IMR-90 (cell line): ENCODE measurements at regions not wholly inside any gene's neighbourhood (a gene's known extent, or its start where the extent isn't known, plus 50 kb on each side); places are given as distances from the start of the nearest gene placed in this dataset.

ENCODE experiments used
- ATAC-seq: fragments of 200-7000 bp; cut with Tn5 transposase; 2 replicates; pipeline ENCODE4 v1.9.1; 2020; ENCODE audit warnings: low read depth, mild to moderate bottlenecking, moderate library complexity
- BruUV-seq: library from RNA; stranded (reverse); fragments of 400-500 nt; replicated peaks from 2 replicates; lab custom pipeline; 2021; lab: Mats Ljungman, UMichigan
- CTCF ChIA-PET: fragments of 300-600 bp; formaldehyde crosslinking; extraction: SDS; loops from one replicate; lab custom pipeline; 2021; ENCODE audit warnings: antibody characterized with exemption; lab: Yijun Ruan, JAX
- POLR2A ChIA-PET: fragments of 300-600 bp; sonication (Branson Sonifier 250); formaldehyde crosslinking; loops from one replicate; lab custom pipeline; 2022; ENCODE audit warnings: antibody characterized with exemption; ENCODE audit not compliant: unreplicated experiment; lab: Charles Lee
- DNase-seq: peaks from one replicate; pipeline ENCODE4 v3.0.0; 2013
- H2AFZ ChIP-seq: replicated peaks from 2 replicates; pipeline ENCODE3; 2013; ENCODE audit warnings: low read length, mild to moderate bottlenecking; ENCODE audit not compliant: poor library complexity
- H2AK5ac ChIP-seq: 2 replicates; pipeline ENCODE4 v1.6.1; 2013; ENCODE audit warnings: low read depth, low read length, inconsistent platforms
- H2AK9ac ChIP-seq: replicated peaks from 2 replicates; pipeline ENCODE3; 2013; ENCODE audit warnings: mild to moderate bottlenecking, low read depth, low read length, moderate library complexity; ENCODE audit not compliant: poor library complexity
- H2BK120ac ChIP-seq: 2 replicates; pipeline ENCODE4 v1.6.1; 2013; ENCODE audit warnings: low read depth, low read length, inconsistent platforms
- H2BK15ac ChIP-seq: 3 replicates; pipeline ENCODE4 v1.6.1; 2013; ENCODE audit warnings: low read depth, low read length, inconsistent platforms
- H2BK20ac ChIP-seq: 2 replicates; pipeline ENCODE4 v1.6.1; 2013; ENCODE audit warnings: low read depth, mild to moderate bottlenecking, inconsistent platforms, low read length, moderate library complexity
- H2BK5ac ChIP-seq: 2 replicates; pipeline ENCODE4 v1.6.1; 2013; ENCODE audit warnings: mild to moderate bottlenecking, low read depth, low read length, inconsistent platforms; ENCODE audit not compliant: poor library complexity, severe bottlenecking
- H3K14ac ChIP-seq: replicated peaks from 2 replicates; pipeline ENCODE4 v1.6.1; 2013; ENCODE audit warnings: low read depth, low read length, inconsistent platforms
- H3K18ac ChIP-seq: 2 replicates; pipeline ENCODE4 v1.6.1; 2013; ENCODE audit warnings: low read depth, low read length, control low read depth
- H3K23ac ChIP-seq: 2 replicates; pipeline ENCODE4 v1.6.1; 2013; ENCODE audit warnings: low read depth, low read length, inconsistent platforms
- H3K27ac ChIP-seq: 2 replicates; pipeline ENCODE4 v1.5.1; 2013; ENCODE audit warnings: mild to moderate bottlenecking, control low read depth, low read length; ENCODE audit not compliant: insufficient read depth
- H3K27me3 ChIP-seq: 2 replicates; pipeline ENCODE4 v1.6.1; 2013; ENCODE audit warnings: low read length; ENCODE audit not compliant: control insufficient read depth, insufficient read depth
- H3K36me3 ChIP-seq: 2 replicates; pipeline ENCODE4 v1.6.1; 2013; ENCODE audit warnings: low read length, mixed read lengths; ENCODE audit not compliant: control insufficient read depth, insufficient read depth
- H3K4ac ChIP-seq: 2 replicates; pipeline ENCODE4 v1.6.1; 2013; ENCODE audit warnings: low read depth, low read length, inconsistent platforms
- H3K4me1 ChIP-seq: 2 replicates; pipeline ENCODE4 v1.6.1; 2013; ENCODE audit warnings: low read length, mixed read lengths; ENCODE audit not compliant: control insufficient read depth, insufficient read depth
- H3K4me2 ChIP-seq: 2 replicates; pipeline ENCODE4 v1.6.1; 2013; ENCODE audit warnings: low read depth, mild to moderate bottlenecking, control low read depth, low read length, moderate library complexity
- H3K4me3 ChIP-seq: 2 replicates; pipeline ENCODE4 v1.5.1; 2013; ENCODE audit warnings: low read depth, mild to moderate bottlenecking, control low read depth, low read length, moderate library complexity; ENCODE audit not compliant: insufficient read depth
- H3K56ac ChIP-seq: 2 replicates; pipeline ENCODE4 v1.6.1; 2013; ENCODE audit warnings: low read length, inconsistent platforms; ENCODE audit not compliant: insufficient read depth; ENCODE audit errors: extremely low read depth
- H3K79me1 ChIP-seq, 2 experiments: 2 replicates each; pipeline ENCODE4 v1.6.1; 2013; ENCODE audit warnings: low read length in 2 of 2, inconsistent platforms in 1 of 2, low read depth in 1 of 2
- H3K9ac ChIP-seq: 2 replicates; pipeline ENCODE4 v1.6.1; 2013; ENCODE audit warnings: low read depth, low read length, control low read depth
- H3K9me1 ChIP-seq: 2 replicates; pipeline ENCODE4 v1.6.1; 2013; ENCODE audit warnings: low read length, inconsistent platforms; ENCODE audit not compliant: insufficient read depth
- H3K9me3 ChIP-seq: 2 replicates; pipeline ENCODE4 v1.6.1; 2013; ENCODE audit warnings: low read length; ENCODE audit not compliant: control insufficient read depth, insufficient read depth
- H4K20me1 ChIP-seq: 2 replicates; pipeline ENCODE4 v1.6.1; 2013; ENCODE audit warnings: low read length, inconsistent platforms; ENCODE audit not compliant: insufficient read depth
- H4K5ac ChIP-seq: 2 replicates; pipeline ENCODE4 v1.6.1; 2013; ENCODE audit warnings: mild to moderate bottlenecking, low read depth, low read length, control low read depth
- H4K8ac ChIP-seq, 2 experiments: 2 replicates each; pipeline ENCODE4 v1.6.1; 2013; ENCODE audit warnings: low read depth in 2 of 2, low read length in 2 of 2, control low read depth in 1 of 2, inconsistent platforms in 1 of 2
- H4K91ac ChIP-seq: 2 replicates; pipeline ENCODE4 v1.6.1; 2013; ENCODE audit warnings: low read depth, low read length, inconsistent platforms; ENCODE audit not compliant: insufficient read depth
- CTCF ChIP-seq: conservative IDR thresholded peaks from 2 replicates; pipeline ENCODE4 v1.5.1; 2012; ENCODE audit warnings: mild to moderate bottlenecking, low read depth, low read length, improper control_type of control experiment
- MAFK ChIP-seq: IDR thresholded peaks from 2 replicates; pipeline ENCODE4 v1.6.1; 2012; ENCODE audit warnings: low read depth, low read length, improper control_type of control experiment
- MXI1 ChIP-seq: IDR thresholded peaks from 2 replicates; pipeline ENCODE4 v1.6.1; 2012; ENCODE audit warnings: low read depth, mild to moderate bottlenecking, low read length, moderate library complexity, borderline replicate concordance
- NFE2L2 ChIP-seq: fragments of 150-350 bp; IDR thresholded peaks from 2 replicates; pipeline ENCODE4 v1.6.1; 2016; ENCODE audit warnings: low read depth, mild to moderate bottlenecking, low read length
- POLR2A ChIP-seq: IDR thresholded peaks from 2 replicates; pipeline ENCODE4 v1.6.1; 2012; ENCODE audit warnings: mild to moderate bottlenecking, low read depth, low read length
- RAD21 ChIP-seq: IDR thresholded peaks from 2 replicates; pipeline ENCODE4 v1.6.1; 2012; ENCODE audit warnings: low read length, improper control_type of control experiment
- RCOR1 ChIP-seq: IDR thresholded peaks from 2 replicates; pipeline ENCODE4 v1.6.1; 2012; ENCODE audit warnings: mild to moderate bottlenecking, low read length, improper control_type of control experiment; ENCODE audit not compliant: insufficient replicate concordance
- SMC3 ChIP-seq: fragments of 150-350 bp; IDR thresholded peaks from 2 replicates; pipeline ENCODE4 v1.6.1; 2016; ENCODE audit warnings: low read depth, mild to moderate bottlenecking, antibody characterized with exemption, low read length, moderate library complexity
- WGBS, 2 experiments: methylation state at CpG; one replicate each; pipeline versions ENCODE4 v1.1.5 to v1.1.7; 2013; ENCODE audit warnings: missing lambda C conversion rate in 2 of 2; ENCODE audit not compliant: insufficient read length in 1 of 2; ENCODE audit errors: extremely low coverage in 2 of 2; 5-methylcytosine and 5-hydroxymethylcytosine counted together
- dilution Hi-C: fragments of 300-500 bp; cut with HindIII; formaldehyde crosslinking; loops from one replicate; pipeline ENCODE4 v1.14.3; 2018; ENCODE audit warnings: low sequenced_read_pairs; ENCODE audit not compliant: unreplicated experiment
- in situ Hi-C: fragments of 300-500 bp; cut with MboI; formaldehyde crosslinking; loops from 3 replicates; pipeline ENCODE4 v1.14.3; 2019; ENCODE audit warnings: low sequenced_read_pairs, inconsistent platforms, mixed read lengths
- intact Hi-C: fragments of 100-400 bp; cut with micrococcal nuclease; formaldehyde crosslinking; loops from 2 replicates; pipeline ENCODE4 v1.10.0; 2022
- TF ChIP-seq, protein P1 (sequence below): fragments of 150-350 bp; IDR thresholded peaks from 2 replicates; pipeline ENCODE4 v1.6.1; 2016; ENCODE audit warnings: low read depth, mild to moderate bottlenecking, low read length, moderate library complexity, borderline replicate concordance

GRCh38 chr10:23968301-23968700, 240.6 kb upstream of the KIAA1217 start:
- no peak overlapping the region for H4K5ac ChIP-seq
- no peaks in the 10 kb centered on the region for H3K36me3 ChIP-seq
- no peaks in the 10 kb centered on the region for H4K20me1 ChIP-seq
- no peak overlapping the region for H2AFZ ChIP-seq
- H3K9ac ChIP-seq = no peak overlapping the region
- no peak overlapping the region for H2AK5ac ChIP-seq
- no peak overlapping the region for H3K14ac ChIP-seq
- H3K4me3 ChIP-seq = no peak overlapping the region
- H3K27me3 ChIP-seq = no peaks in the 10 kb centered on the region
- no TSS peak for BruUV-seq
- in situ Hi-C loops (no loop called here), dilution Hi-C loops (no loop called here), intact Hi-C loops (no loop called here)
- CTCF ChIA-PET = no interaction called here
- DNase-seq = no peak
- no peak overlapping the region for H3K23ac ChIP-seq
- no peak overlapping the region for H3K4me2 ChIP-seq
- no peak overlapping the region for H4K91ac ChIP-seq
- no peak overlapping the region for H3K4ac ChIP-seq
- no peaks in the 10 kb centered on the region for H3K79me1 ChIP-seq
- no peak overlapping the region for H2BK15ac ChIP-seq
- ATAC-seq = no peak
- H3K4me1 ChIP-seq = no peaks in the 10 kb centered on the region
- no peak overlapping the region for H2BK20ac ChIP-seq
- TF ChIP-seq RAD21 (no peak), RCOR1 (no peak), MXI1 (no peak), CTCF (no peak), POLR2A (no peak), NFE2L2 (no peak), MAFK (no peak), SMC3 (no peak)
- TF ChIP-seq, protein P1, sequence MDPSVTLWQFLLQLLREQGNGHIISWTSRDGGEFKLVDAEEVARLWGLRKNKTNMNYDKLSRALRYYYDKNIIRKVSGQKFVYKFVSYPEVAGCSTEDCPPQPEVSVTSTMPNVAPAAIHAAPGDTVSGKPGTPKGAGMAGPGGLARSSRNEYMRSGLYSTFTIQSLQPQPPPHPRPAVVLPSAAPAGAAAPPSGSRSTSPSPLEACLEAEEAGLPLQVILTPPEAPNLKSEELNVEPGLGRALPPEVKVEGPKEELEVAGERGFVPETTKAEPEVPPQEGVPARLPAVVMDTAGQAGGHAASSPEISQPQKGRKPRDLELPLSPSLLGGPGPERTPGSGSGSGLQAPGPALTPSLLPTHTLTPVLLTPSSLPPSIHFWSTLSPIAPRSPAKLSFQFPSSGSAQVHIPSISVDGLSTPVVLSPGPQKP = no peak
- POLR2A ChIA-PET = no interaction called here
- H2BK5ac ChIP-seq = no peak overlapping the region
- no peak overlapping the region for H3K56ac ChIP-seq
- no peaks in the 10 kb centered on the region for H3K9me1 ChIP-seq
- WGBS, 2 experiments = no CpG with 5 or more reads among the region's 4 CpGs
- H2AK9ac ChIP-seq = no peak overlapping the region
- peaks cover 4% of the 10 kb centered on the region; the same call in 1 of the 2 replicates for H3K9me3 ChIP-seq
- H3K27ac ChIP-seq = no peak overlapping the region
- H4K8ac ChIP-seq = no peak overlapping the region
- no peak overlapping the region for H2BK120ac ChIP-seq
- no peak overlapping the region for H3K18ac ChIP-seq
